HG03196 (cell line): ENCODE measurements at regions not wholly inside any gene's neighbourhood (a gene's known extent, or its start where the extent isn't known, plus 50 kb on each side); places are given as distances from the start of the nearest gene placed in this dataset.
"Not testable (repeated sequence)": the region's sequence is repeated elsewhere in the genome, so short reads cannot be mapped to it uniquely, and the experiment has no call there.

ENCODE experiments used
- ATAC-seq: cut with Tn5 transposase; IDR thresholded peaks from one replicate; pipeline ENCODE4 v1.9.1; 2021; ENCODE audit not compliant: unreplicated experiment

DNA sequence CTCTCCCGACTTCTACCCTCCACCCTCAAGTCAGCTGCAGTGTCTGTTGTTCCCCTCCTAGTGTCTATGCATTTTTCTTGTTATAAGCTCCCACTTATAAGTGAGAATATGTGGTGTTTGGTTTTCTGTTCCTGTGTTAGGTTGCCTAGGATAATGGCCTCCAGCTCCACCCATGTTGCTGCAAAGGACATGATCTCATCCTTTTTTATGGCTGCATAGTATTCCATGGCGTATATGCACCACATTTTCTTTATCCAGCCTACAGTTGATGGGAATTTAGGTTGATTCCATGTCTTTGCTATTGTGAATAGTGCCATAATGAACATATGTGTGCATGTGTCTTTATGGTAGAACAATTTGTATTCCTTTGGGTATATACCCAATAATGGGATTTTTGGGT, 80.7 kb downstream of the SPTSSA start:
- ATAC-seq, result not testable (repeated sequence)

DNA sequence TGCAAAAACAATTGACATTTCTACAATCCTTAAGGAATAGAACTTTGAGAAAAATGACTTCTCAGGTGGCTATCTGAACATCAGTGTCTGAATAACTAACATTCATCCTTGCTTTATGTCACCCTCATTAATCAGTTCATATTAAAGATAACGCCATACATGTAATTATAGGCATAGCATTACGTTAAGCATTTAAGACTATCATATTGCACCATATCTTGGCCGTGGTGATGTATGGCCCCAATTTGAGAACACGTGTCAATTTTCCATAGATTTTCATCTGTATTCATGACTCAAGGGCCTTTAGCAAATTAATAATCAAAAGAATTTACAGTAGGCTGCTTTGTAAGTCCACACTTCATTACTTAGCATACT, 81.6 kb downstream of the SPTSSA start:
- no peak for ATAC-seq

DNA sequence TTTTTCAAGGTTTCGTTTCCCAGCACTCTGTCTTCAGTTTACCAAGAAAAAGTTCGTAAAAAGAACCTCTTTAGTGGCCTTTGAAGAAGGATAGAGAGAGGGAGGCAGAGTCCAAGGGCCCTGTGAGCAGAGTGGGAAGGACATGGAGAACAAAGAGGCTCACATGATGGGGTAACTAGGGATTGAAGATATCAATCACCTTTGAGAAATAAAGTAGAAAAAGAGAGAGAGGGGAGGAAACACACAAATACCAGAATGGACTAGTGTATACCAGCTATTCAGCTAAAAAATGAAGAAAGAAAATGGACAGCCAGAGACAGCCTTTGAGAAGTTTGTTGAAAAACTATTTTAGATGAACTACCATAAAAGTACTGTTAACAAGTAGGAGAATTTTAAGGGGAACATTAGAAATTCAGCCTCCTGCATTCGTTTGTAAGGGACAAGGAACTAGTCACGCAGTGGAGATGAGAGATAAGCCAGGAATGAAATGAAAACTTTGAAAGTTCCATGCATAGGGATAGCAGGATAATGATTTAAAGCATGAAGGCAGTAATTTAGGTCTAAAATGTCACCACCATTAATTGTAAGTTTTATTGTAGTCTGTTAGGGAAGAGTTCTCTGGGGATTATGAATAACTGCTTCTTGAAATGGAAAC, 82.1 kb downstream of the SPTSSA start:
- ATAC-seq, result no peak

DNA sequence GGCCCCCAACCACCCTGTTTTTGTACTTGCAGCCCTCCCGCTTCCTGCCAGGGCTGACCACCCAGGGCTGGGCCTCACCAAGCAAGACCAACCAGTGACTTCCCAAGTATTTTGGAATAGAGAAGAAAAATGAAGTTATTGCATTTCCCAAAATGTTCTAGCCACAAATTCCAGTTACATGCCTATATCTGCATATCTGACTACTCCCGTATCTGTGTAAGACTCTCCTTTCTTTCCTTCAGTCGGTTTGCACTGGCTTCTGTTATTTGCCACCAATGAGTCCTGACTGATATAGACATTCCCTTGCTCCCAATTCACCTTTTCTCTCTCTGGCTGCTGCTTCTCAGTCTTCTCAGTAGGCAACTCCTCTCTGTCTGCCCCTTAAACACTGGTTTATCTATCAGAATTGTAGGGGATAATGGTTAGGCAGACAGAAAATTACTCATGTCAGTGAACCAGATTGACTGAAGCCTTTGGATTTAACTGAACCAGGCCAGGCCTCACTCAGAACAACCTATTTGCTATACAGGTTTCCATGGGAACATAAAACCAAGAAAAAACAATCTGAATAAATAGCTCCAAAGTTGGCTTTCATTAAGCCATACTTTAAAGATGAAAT, 85.3 kb downstream of the SPTSSA start:
- ATAC-seq, result no peak

DNA sequence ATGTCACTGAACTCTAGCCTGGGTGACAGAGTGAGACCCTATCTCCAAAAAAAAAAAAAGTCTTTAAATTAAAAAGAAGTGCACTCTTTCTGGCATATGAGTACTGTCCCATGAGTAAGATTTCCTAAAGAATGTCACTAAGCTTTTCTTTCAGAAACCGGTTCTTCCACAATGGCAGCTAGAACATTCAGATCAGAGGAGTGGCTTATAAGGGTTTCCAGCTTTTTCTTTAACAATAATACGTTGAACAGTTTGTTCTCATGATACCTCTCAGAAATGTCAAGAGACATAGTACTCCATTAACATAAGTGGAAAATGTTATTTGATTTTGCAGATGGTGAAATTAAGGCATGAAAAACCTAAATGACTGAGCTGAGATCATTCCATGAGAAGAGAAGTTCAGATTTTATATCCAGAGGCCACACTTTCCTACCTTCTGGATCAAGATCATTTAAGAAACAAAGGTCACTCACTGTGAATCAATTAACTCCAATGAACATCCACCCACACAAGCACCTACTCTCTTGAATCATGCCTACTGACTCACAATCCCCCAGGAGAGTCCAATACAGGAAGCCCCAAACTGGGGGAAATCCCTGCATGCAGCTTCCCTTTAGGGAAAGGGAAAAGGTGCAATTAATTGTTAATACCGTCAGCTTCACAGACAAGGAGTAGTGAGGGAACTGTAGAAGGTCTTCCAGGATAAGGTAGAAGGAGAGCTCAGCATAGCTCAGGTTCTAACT, 86.9 kb downstream of the SPTSSA start:
- no peak for ATAC-seq

DNA sequence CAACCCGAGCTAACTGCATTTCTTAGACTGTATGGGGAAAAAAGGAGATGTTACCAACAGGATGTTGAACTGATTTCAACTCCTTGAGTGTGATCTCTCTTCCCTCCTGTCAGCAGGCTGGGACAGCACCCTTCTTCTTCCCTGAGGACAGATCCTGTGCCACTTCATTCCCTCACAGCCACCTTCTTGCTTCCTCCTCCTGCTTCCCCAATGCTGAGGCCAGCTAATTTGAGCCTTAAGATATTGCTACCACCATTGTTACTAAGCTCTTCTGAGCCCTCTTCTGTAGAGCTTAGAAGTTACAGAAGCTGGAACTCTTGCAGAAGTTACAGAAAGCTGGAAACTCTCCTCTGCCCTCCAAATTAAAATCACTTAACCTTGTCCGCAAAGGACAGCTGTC, 88.8 kb downstream of the SPTSSA start:
- ATAC-seq, result no peak

DNA sequence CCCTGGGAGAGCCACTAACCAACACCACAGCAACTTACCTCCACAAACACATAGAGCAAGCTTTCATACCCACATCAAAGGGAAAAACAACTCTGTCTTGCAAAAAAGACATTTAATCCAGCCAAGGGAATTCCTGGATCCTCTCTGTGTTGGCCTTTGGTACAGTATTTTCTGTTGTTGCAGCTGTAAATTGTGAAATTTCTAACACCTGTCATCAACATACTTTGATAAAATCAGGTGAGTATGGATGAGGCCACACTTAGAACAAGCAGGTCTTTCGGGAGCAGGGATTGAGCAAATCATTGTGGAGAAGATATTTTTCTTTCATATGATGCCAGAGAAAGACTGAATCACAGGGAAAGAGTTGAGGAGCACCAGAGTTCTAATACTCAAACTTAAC, 89.3 kb downstream of the SPTSSA start:
- no peak for ATAC-seq

DNA sequence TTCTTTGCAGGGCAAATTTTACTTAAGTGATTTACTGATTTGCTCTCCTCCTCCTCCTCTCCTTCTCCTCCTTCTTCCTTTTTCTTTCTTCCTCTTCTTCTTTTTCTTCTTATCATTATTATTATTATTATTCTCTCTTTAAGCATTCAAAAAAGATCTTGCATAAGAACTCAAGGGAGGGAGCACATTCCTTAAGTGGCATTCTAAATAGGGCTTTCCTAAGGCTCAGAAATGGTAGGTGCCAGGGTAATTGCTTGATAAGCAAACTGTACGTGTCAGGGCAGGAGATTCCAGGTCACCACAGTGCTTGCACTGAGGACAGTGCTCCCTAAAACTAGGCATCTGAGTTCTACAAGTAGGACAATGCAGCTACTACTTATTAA, 92.4 kb downstream of the SPTSSA start:
- no peak for ATAC-seq

DNA sequence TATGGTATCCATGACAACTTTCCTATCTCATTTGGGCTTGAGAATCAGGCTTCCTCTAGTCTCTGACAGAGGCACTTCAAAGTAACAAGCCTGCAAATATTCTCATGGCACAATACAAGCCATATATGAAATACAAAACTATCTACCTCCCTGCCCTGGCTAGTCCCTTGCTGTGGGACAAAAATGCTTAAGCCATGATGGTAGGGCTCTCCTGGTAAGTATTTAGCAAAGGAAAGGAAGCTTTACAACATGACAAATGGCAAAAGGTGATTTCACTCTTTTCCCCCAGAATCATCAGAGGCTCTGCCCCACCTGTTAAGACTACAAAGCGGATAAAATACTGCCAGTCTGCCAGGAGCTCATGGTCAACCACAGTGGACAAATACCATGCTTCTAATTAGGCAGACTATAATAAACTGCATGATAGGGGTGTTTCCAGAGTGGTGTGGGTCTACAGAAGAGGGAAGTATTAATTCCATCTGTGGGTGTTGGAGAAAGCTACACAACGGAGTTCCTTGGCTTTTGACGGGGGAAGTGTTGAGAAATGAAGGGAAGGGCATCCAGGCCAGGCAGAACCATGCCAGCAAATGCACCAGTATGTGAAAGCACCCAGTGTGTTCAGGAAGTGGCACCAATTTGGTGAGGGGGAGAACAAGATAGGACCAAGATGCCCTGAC, 92.9 kb downstream of the SPTSSA start:
- ATAC-seq, result no peak

DNA sequence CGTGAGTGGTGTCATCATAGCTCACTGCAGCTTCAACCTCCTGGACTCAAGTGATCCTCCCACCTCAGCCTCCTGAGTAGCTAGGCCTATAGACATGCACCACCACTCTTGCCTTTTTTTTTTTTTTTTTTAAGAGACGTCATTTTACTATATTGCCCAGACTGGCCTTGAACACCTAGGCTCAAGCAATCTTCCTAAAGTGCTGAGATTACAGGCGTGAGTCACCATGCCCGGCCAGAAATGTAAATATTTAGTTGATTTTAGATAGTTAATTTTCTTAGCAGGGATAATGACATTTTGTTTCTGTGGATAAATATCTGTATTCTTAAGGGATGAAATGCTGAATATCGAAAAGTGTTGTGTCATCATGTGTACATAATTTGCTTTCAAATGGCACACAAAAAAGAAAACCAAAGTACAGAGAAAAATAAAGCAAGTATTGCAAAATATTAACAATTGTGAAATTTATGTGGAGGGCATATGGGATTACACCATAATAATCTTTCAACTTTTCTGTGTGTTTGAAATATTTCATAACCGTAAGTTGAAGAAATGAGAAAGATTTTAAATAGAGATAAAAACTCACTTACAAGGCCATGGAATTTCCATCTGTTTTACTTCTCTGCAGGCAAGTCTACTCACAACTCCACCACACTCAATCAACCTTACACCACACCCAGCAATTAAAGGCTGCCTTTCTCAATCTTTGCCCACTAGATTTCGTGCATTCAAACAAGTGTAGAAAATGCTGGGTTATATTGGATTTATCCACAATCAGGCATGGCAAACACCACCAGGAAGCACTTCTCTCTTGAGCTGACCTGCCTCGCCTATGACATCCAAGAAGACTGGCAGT, 93.7 kb downstream of the SPTSSA start:
- no peak for ATAC-seq

DNA sequence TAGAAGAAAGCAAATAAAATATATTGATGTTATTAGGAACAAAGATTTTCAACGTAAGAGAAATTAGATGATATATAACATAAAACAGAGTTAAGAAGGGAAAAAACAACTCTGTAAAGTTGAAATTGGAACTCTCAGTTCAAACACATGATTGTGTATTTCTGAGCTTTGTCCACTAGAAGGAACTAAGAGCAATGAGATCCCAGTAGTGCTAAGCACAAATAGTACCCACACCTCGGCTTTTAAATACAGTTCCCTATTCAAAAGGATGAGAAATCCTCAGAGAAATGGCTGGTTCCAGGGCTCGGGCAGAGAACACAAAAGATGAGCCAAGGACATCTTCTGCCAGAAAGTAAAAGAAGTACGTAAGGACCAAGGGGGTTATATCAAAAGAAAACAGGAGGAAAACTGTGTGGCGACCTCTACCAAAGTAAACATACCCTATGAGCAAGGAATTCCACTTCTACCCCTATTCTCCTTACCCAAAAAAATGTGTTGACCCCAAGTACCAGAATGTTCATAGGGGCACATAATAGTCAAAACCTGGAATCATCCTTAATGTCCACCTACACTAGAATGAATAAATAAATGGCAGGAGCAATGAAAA, 96.6 kb downstream of the SPTSSA start:
- no peak for ATAC-seq

DNA sequence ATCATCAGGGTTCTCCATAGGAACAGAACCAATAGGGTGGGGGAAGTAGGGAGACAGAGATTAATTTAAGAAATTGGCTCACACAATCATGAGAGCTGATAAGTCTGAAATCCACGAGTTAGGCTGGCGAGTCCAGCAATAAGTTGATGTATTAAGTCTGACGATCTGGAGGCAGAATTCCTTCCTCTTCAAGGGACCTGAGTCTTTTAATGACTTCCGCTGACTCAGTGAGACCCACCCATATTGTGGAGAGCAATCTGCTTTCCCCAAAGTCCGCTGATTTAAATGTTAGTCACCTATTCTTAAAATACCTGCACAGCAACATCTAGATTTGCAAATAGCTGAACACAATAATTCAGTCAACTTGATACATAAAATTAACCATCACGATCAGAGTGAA, 97.8 kb downstream of the SPTSSA start:
- no peak for ATAC-seq

DNA sequence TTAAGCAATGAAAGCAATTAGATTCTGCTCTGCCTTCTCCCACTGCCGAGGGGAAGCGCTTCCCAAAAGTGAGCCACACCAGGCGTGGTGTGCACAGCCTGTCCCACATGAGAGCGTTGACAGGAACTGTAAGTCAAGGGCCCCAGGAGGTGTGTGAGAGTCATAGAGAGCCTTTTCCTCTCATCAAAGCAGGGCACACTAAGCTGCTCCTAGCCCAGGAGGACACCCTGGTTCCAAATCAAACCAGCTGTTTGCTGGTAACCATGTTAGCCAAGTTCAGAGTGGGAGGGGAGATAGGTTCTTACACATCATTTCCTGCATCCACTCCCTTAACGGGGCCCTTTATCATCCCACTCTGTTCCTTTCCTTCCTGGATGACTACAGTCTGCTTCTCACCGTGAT, 98.3 kb downstream of the SPTSSA start:
- no peak for ATAC-seq

DNA sequence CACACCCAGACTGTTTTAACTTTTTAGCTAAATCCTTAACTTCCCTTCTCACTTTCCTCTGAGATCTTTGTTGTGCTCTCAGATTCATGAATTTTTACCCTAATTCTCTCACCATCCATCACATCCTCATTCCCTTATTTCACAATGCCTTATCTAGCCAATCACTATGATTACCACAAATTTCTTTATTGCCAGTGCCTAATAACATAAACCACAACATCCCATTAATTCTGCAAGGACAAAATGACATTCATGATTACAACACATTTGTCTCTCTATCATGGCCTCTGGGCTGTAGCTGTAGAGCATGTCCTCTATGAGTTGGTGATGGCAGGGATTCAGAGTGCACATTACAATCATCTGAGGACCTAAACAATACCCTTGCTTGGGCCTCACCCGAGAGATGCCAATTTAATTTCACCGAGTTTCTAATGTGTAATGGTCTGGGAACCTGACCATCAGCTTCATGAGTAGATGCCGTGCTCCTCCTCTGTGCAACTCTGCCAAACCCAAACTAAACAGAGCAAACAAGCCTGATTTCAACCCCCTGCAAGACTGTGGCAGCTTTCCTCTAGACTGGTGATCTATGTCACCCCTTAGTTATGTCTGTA, 99.3 kb downstream of the SPTSSA start:
- ATAC-seq, result no peak

DNA sequence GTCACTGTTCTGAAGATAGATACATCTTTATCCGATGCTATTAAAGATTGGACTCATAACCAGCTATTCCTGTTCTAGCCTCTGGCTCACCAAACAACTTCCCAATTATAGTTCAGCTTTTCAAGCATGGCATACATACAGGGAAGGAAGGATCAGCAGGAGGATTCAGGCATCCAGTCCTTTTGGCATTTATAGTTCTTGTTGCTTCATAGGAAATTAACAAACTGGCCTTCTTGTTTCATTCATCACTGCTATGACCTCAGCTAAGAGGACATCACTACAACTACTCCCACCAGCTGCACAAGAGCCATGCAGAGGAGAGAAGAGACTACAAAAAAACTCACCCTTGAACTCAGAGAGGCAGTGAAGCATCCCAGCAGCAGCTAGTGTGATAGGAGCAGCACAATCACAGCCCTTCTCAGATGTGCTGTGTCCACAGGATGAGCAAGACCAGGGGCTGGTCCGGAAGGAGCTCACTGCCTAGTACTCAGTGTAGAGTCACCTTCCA, 100.5 kb downstream of the SPTSSA start:
- ATAC-seq, result no peak

DNA sequence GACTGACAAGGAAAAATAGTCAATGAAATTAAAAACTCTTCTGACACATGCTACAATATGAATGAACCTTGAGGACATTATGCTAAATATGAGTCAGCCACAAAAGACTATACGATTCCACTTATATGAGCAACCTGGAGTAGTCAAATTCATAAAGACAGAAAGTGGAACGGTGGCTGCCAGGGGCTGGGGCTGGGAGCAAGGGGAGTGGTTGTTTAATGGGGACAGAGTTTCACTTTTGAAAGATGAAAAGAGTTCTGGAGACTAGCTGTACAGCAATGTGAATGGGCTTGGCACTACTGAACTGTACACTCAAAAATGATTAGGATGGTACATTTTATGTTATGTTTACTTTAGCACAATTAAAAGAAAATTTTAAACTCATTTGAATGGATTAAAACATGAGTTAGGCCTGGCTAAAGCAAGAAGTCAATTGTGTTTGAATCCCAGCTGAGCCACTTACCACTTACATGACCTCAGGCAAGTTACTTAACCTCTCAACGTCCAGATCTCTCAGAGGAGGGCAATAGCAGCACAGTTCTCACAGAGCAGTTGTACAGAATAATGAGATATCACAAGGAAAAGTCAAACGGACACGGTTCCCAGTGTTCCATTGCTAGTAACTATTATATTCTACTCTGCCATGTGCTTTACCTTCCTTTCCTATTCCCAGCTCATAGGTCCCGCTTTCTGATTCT, 102.5 kb downstream of the SPTSSA start:
- no peak for ATAC-seq

DNA sequence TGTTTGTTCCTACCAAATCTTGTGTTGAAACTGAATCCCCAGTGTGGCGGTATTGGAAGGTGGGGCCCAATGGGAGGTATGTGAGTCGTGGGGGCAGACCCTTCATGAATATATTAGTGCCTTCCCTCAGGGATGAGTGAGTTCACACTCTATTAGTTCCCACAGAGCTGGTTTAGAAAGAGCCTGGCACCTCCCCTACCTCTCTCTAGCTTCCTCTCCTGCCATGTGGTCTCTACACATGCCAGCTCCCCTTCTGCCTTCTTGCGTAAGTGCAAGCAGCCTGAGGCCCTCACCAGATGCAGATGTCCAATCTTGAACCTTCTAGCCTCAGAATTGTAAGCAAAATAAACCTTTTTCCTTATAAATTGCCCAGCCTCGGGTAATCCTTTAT, 105.8 kb downstream of the SPTSSA start:
- no peak for ATAC-seq

DNA sequence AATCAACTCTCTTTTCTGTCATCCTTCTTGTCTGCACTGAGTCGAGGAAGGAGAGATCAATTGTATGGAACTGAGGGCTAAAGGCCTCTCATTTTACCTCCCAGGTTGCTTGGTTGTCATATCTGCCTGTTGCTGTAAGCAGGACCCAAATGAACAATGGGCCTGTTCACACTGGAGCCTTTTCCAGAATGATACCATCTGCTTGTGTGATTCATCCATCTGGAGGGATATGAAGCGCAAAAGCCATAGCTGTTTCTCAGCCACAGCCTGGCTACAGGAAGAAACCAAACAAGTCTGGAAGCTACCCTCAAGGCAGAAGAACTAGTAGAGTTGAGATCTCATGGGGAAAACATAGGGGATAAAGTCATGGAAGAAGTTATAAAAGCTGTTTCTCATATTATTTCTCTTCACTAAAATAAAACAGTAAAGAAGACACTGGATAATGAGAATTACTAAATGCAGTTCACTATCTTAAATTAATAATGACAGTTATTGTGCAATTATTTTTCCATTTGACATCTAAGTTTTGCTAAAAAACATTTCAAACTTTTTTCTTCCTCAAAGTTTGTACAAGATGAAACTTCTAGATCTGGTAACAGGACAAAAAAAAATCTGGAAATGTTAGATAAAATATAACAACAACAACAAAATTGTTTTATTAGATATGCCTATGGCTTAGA, 106.3 kb downstream of the SPTSSA start:
- ATAC-seq, result no peak

DNA sequence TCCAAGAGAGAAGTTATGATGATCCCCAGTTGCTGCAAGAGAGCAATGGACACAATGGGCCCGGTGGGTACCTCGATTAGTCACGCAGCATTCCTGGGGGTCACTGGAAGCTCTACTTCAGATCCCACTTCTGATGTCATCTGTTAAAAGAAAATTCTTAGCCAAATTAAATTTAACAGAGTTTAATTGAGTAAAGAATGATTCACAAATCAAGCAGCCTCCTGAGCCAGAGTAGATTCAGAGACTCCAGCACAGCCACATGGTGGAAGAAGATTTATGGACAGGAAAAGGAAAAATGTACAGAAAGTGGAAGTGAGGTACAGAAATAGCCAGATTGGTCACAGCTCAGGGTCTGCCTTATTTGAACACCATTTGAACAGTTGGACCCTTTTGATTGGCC, 107.5 kb downstream of the SPTSSA start:
- no peak for ATAC-seq
